SU-DHL-6 (cell line): ENCODE measurements at regions not wholly inside any gene's neighbourhood (a gene's known extent, or its start where the extent isn't known, plus 50 kb on each side); places are given as distances from the start of the nearest gene placed in this dataset.

Source experiments
- CTCF ChIP-seq: fragments of 200-600 bp; sonication (generic); IDR thresholded peaks from one replicate; pipeline ENCODE4 v1.5.1; 2017; ENCODE audit warnings: antibody characterized with exemption, mild to moderate bottlenecking, low read length, moderate library complexity; ENCODE audit not compliant: insufficient read depth, poor library complexity, severe bottlenecking
- EZH2phosphoT487 ChIP-seq: fragments of 200-600 bp; sonication (generic), shearing (Covaris generic); conservative IDR thresholded peaks from 2 replicates; pipeline ENCODE4 v1.6.1; 2018; ENCODE audit warnings: mild to moderate bottlenecking, antibody characterized with exemption, low read length, moderate library complexity, mixed read lengths

GRCh38 chr3:106338582-106339214 is 469.9 kb upstream of the CBLB start:
- TF ChIP-seq CTCF (no peak), EZH2phosphoT487 (no peak)
